ENCODE measurements at regions not wholly inside any gene's neighbourhood (a gene's known extent, or its start where the extent isn't known, plus 50 kb on each side); places are given as distances from the start of the nearest gene placed in this dataset.

GRCh38 chr2:207471261-207471660 is 58.5 kb upstream of the CREB1 start:
- H3K36me3 ChIP-seq: no peaks in the 10 kb centered on the region
- no peak for DNase-seq (ENCODE audit: extremely low spot score)
- no peak overlapping the region for H3K27ac ChIP-seq (replicated peaks in 1 of 4)
- H3K27me3 ChIP-seq: no peaks in the 10 kb centered on the region
- TF ChIP-seq POLR2AphosphoS5 (IDR thresholded peaks at IDR 0.05) (no peak), POLR2A (IDR thresholded peaks at IDR 0.05; ENCODE audit: low read depth) (no peak), EP300 (IDR thresholded peaks at IDR 0.05) (no peak), CTCF (IDR thresholded peaks at IDR 0.05) (no peak)
- intact Hi-C loops (cut with DNase I): loop anchor here (10.0 kb wide), 1 partner anchor 136 kb away; no protein-coding TSS in a partner anchor
- WGBS: 85% methylated on average over 4 of the region's 4 CpGs
- peaks cover 16 to 35% (median 28%) of the 10 kb centered on the region in 4 donors for H3K4me1 ChIP-seq
- H3K9me3 ChIP-seq: no peaks in the 10 kb centered on the region
- no peak overlapping the region for H3K4me3 ChIP-seq

- DNase-seq (ENCODE audit: extremely low spot score): no peak
- peak overlapping the region; percentile 16 to 35 (median 28) for H3K4me3 ChIP-seq
- WGBS: 78% methylated on average over 11 of the region's 11 CpGs
- intact Hi-C loops (cut with DNase I): loop anchor here (10.0 kb wide), 1 partner anchor 138 kb away; no protein-coding TSS in a partner anchor
- H3K36me3 ChIP-seq: no peaks in the 10 kb centered on the region
- no peak for TF ChIP-seq POLR2A (IDR thresholded peaks at IDR 0.05; ENCODE audit: low read depth)
- TF ChIP-seq POLR2AphosphoS5 (IDR thresholded peaks at IDR 0.05): no peak
- no peak for TF ChIP-seq EP300 (IDR thresholded peaks at IDR 0.05)
- no peak for TF ChIP-seq CTCF (IDR thresholded peaks at IDR 0.05)
- peak overlapping the region; percentile 35 to 70 (median 62) for H3K27ac ChIP-seq (replicated peaks in 1 of 4)
- H3K9me3 ChIP-seq: no peaks in the 10 kb centered on the region
- H3K4me1 ChIP-seq: peaks cover 16 to 35% (median 28%) of the 10 kb centered on the region in 4 donors
- no peaks in the 10 kb centered on the region for H3K27me3 ChIP-seq
Observed at GRCh38 chr2:207472343-207473048, 57.3 kb upstream of the CREB1 start.

- TF ChIP-seq POLR2AphosphoS5 (IDR thresholded peaks at IDR 0.05): peak; percentile 28 to 48
- TF ChIP-seq POLR2A (IDR thresholded peaks at IDR 0.05; ENCODE audit: low read depth): no peak
- TF ChIP-seq CTCF (IDR thresholded peaks at IDR 0.05): peak; percentile 65 to 76 (median 72)
- Histone ChIP-seq H3K4me1 (peaks cover 16 to 35% (median 28%) of the 10 kb centered on the region in 4 donors), H3K27me3 (no peaks in the 10 kb centered on the region), H3K4me3 (peak overlapping the region; percentile 16 to 35 (median 28)), H3K27ac (replicated peaks in 1 of 4) (peak overlapping the region; percentile 35 to 70 (median 62)), H3K9me3 (no peaks in the 10 kb centered on the region), H3K36me3 (no peaks in the 10 kb centered on the region)
- 13% methylated on average over 9 of the region's 9 CpGs for WGBS
- DNase-seq (ENCODE audit: extremely low spot score): no peak
- intact Hi-C loops (cut with DNase I): loop anchor here (10.0 kb wide), 1 partner anchor 138 kb away; no protein-coding TSS in a partner anchor
Observed at GRCh38 chr2:207473049-207473930, 56.5 kb upstream of the CREB1 start.

- H3K4me3 ChIP-seq: no peak overlapping the region
- no peak for DNase-seq (ENCODE audit: extremely low spot score)
- 69% methylated on average over 5 of the region's 5 CpGs for WGBS
- H3K9me3 ChIP-seq: no peaks in the 10 kb centered on the region
- intact Hi-C loops (cut with DNase I): loop anchor here (2.0 to 10.0 kb wide), 4 partner anchors 139 to 781 kb away; no protein-coding TSS in a partner anchor
- peak overlapping the region in 1 of 4 donors; percentile 64 for H3K27ac ChIP-seq (replicated peaks in 1 of 4)
- no peaks in the 10 kb centered on the region for H3K36me3 ChIP-seq
- no peak for TF ChIP-seq POLR2A (IDR thresholded peaks at IDR 0.05; ENCODE audit: low read depth)
- H3K27me3 ChIP-seq: no peaks in the 10 kb centered on the region
- peaks cover 16 to 40% (median 32%) of the 10 kb centered on the region in 4 donors for H3K4me1 ChIP-seq
Observed at GRCh38 chr2:207473931-207474235, 55.9 kb upstream of the CREB1 start.
